Skeletal muscle satellite cell (primary cell): ENCODE measurements at regions not wholly inside any gene's neighbourhood (a gene's known extent, or its start where the extent isn't known, plus 50 kb on each side); places are given as distances from the start of the nearest gene placed in this dataset.
"Not testable (repeated sequence)": the region's sequence is repeated elsewhere in the genome, so short reads cannot be mapped to it uniquely, and the experiment has no call there.

ENCODE experiments used
- H3K27me3 ChIP-seq: 2 replicates; pipeline ENCODE4 v1.7.0; 2013; ENCODE audit warnings: low read length; ENCODE audit not compliant: control insufficient read depth, insufficient read depth
- H3K36me3 ChIP-seq: 2 replicates; pipeline ENCODE4 v1.7.0; 2013; ENCODE audit warnings: mild to moderate bottlenecking, control low read depth, low read length; ENCODE audit not compliant: insufficient read depth
- H3K4me1 ChIP-seq: 2 replicates; pipeline ENCODE4 v1.7.0; 2013; ENCODE audit warnings: low read length; ENCODE audit not compliant: control insufficient read depth, insufficient read depth
- H3K4me2 ChIP-seq: 2 replicates; pipeline ENCODE4 v1.7.0; 2013; ENCODE audit warnings: mild to moderate bottlenecking, low read length
- H3K4me3 ChIP-seq: 2 replicates; pipeline ENCODE4 v1.7.0; 2013; ENCODE audit warnings: low read length
- H3K9ac ChIP-seq: 2 replicates; pipeline ENCODE4 v1.7.0; 2013; ENCODE audit warnings: mild to moderate bottlenecking, low read depth, low read length, moderate library complexity
- H3K9me3 ChIP-seq: replicated peaks from 2 replicates; pipeline ENCODE4 v1.7.0; 2013; ENCODE audit warnings: mild to moderate bottlenecking, control low read depth, low read length

GRCh38 chr5:56668996-56669395 lies 146.4 kb upstream of the MAP3K1 start:
- Histone ChIP-seq H3K9ac (no peak overlapping the region), H3K36me3 (no peaks in the 10 kb centered on the region), H3K27me3 (peaks cover 22% of the 10 kb centered on the region), H3K4me2 (no peak overlapping the region), H3K4me1 (no peaks in the 10 kb centered on the region), H3K9me3 (no peaks in the 10 kb centered on the region), H3K4me3 (no peak overlapping the region)

DNA sequence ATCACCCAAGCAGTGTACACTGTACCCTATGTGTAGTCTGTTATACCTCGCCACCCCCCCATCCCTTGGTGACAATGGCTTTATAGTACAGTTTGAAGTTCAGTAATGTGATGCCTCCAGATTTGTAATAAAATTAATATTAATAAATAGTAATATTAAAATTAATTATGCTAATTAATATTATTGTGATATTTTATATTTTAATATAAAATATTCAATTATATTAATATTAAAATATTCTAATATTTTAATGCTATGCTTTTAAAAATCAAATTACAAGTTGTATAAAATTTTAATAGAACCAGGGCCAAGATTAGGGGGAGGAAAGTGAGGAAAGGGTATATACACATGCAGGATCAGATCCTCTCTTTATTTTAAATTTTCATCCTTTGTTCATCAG lies 147.7 kb upstream of the MAP3K1 start:
- H3K4me2 ChIP-seq = no peak overlapping the region
- H3K36me3 ChIP-seq = no peaks in the 10 kb centered on the region
- no peak overlapping the region for H3K9ac ChIP-seq
- no peak overlapping the region for H3K4me3 ChIP-seq
- peaks cover 29% of the 10 kb centered on the region for H3K27me3 ChIP-seq
- no peaks in the 10 kb centered on the region for H3K9me3 ChIP-seq
- H3K4me1 ChIP-seq = no peaks in the 10 kb centered on the region

GRCh38 chr5:56666901-56667300 lies 148.4 kb upstream of the MAP3K1 start:
- H3K9me3 ChIP-seq = no peaks in the 10 kb centered on the region
- H3K4me1 ChIP-seq = no peaks in the 10 kb centered on the region
- H3K36me3 ChIP-seq = no peaks in the 10 kb centered on the region
- peaks cover 32% of the 10 kb centered on the region for H3K27me3 ChIP-seq
- no peak overlapping the region for H3K4me2 ChIP-seq
- H3K4me3 ChIP-seq = no peak overlapping the region
- no peak overlapping the region for H3K9ac ChIP-seq

DNA sequence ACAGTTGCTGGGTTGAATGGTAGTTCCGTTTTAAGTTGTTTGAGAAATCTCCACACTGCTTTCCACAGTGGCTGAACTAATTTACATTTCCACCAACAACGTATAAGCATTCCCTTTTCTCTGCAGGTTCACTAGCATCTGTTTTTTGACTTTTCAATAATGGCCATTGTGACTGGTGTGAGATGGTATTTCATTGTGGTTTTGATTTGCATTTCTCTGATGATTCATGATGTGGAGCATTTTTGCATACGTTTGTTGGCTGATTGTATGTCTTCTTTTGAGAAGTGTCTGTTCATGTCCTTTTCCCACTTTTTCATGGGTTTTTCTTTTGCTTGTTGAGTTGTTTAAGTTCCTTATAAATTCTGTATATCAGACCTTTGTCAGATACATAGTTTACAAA lies 150.2 kb upstream of the MAP3K1 start:
- not testable (repeated sequence) for H3K9ac ChIP-seq, H3K4me3 ChIP-seq, H3K4me1 ChIP-seq, H3K36me3 ChIP-seq, H3K4me2 ChIP-seq, H3K9me3 ChIP-seq
- peaks cover 38% of the 10 kb centered on the region for H3K27me3 ChIP-seq

GRCh38 chr5:56664025-56664424 lies 151.3 kb upstream of the MAP3K1 start:
- H3K9ac ChIP-seq = no peak overlapping the region

GRCh38 chr5:56663523-56663922 lies 151.8 kb upstream of the MAP3K1 start:
- H3K4me2 ChIP-seq = no peak overlapping the region
- H3K4me1 ChIP-seq = no peaks in the 10 kb centered on the region
- H3K9me3 ChIP-seq = no peaks in the 10 kb centered on the region
- no peaks in the 10 kb centered on the region for H3K36me3 ChIP-seq
- H3K9ac ChIP-seq = no peak overlapping the region
- no peak overlapping the region for H3K4me3 ChIP-seq
- H3K27me3 ChIP-seq = peaks cover 32% of the 10 kb centered on the region

More at GRCh38 chr5:56664025-56664424, 151.3 kb upstream of the MAP3K1 start:
- H3K4me1 ChIP-seq = no peaks in the 10 kb centered on the region
- H3K4me3 ChIP-seq = no peak overlapping the region
- no peaks in the 10 kb centered on the region for H3K9me3 ChIP-seq
- no peaks in the 10 kb centered on the region for H3K36me3 ChIP-seq
- peaks cover 33% of the 10 kb centered on the region for H3K27me3 ChIP-seq
- no peak overlapping the region for H3K4me2 ChIP-seq

GRCh38 chr5:56662893-56663292 lies 152.5 kb upstream of the MAP3K1 start:
- H3K9ac ChIP-seq = no peak overlapping the region
- H3K4me2 ChIP-seq = no peak overlapping the region
- no peak overlapping the region for H3K4me3 ChIP-seq
- no peaks in the 10 kb centered on the region for H3K4me1 ChIP-seq
- H3K27me3 ChIP-seq = peaks cover 33% of the 10 kb centered on the region
- H3K9me3 ChIP-seq = no peaks in the 10 kb centered on the region
- no peaks in the 10 kb centered on the region for H3K36me3 ChIP-seq

- no peak overlapping the region for H3K4me2 ChIP-seq
- peaks cover 32% of the 10 kb centered on the region for H3K27me3 ChIP-seq
- H3K9ac ChIP-seq = no peak overlapping the region
- H3K4me3 ChIP-seq = no peak overlapping the region
- no peaks in the 10 kb centered on the region for H3K36me3 ChIP-seq
- H3K9me3 ChIP-seq = no peaks in the 10 kb centered on the region
- no peaks in the 10 kb centered on the region for H3K4me1 ChIP-seq
Observed at GRCh38 chr5:56659971-56660370, 155.4 kb upstream of the MAP3K1 start.

DNA sequence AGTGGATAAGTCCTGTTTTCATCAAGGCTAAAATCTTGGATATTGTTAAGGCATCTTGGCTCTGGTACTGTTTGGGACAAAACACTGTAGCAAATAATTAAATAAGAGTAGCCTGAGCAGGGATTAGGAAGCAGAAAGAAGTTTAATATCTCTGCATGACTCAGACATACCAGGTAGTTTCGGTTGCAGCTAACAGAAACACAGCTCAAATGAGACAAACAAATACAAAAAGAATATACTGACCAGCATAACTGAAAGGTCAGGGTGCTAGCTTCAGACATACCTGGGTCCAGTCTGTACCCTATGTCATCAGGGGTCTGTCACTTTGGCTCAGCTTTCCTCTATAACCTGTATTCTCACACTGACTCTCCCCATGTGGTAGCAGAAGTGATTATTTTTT lies 156.4 kb upstream of the MAP3K1 start:
- Histone ChIP-seq H3K9ac (no peak overlapping the region), H3K4me3 (no peak overlapping the region), H3K4me2 (no peak overlapping the region), H3K36me3 (no peaks in the 10 kb centered on the region), H3K9me3 (no peaks in the 10 kb centered on the region), H3K4me1 (no peaks in the 10 kb centered on the region), H3K27me3 (peaks cover 34% of the 10 kb centered on the region)

DNA sequence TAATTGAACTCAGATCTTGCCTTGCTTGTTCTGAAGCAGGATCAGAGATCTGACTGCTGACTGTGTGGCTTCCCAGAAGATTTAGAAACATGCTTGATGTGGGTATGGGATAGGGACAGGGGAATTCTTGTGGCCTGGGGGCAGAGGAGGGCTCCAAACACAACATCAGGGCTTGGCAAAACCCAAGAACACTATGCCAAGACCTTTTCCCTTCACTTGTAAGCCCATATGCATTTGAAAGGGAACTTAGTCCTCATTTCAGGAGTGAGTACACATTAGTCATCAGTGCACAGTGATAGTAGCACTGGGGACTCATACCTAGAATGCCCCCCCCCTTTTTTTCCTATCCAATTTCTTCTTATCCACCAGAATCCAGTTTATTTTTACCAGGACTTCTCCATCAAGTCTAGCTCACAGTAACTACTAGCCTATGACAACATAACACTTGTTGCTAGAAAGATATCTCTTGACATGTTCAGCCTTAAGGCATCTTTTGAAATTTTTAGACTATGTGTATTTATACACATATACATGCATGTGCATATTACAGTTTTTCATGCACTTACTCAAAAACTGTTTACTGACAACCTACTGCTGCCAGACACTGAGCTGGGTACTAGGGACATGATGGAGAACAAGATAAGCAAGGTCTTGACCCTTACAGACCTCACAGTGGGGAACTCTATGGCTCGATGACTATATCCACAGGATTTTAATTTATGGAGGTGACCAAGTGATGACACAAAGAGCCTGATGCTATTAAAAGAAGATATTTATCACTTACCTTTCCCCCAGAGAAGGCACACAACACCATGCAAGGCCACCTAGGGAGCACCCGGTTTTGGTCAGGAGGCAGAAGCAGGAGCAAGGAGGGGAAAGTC lies 158.3 kb upstream of the MAP3K1 start:
- Histone ChIP-seq H3K4me3 (no peak overlapping the region), H3K4me1 (no peaks in the 10 kb centered on the region), H3K9me3 (no peaks in the 10 kb centered on the region), H3K9ac (no peak overlapping the region), H3K36me3 (no peaks in the 10 kb centered on the region), H3K4me2 (no peak overlapping the region), H3K27me3 (peaks cover 25% of the 10 kb centered on the region)

- H3K36me3 ChIP-seq = no peaks in the 10 kb centered on the region
- peaks cover 23% of the 10 kb centered on the region for H3K27me3 ChIP-seq
- no peaks in the 10 kb centered on the region for H3K4me1 ChIP-seq
- no peak overlapping the region for H3K4me3 ChIP-seq
- no peaks in the 10 kb centered on the region for H3K9me3 ChIP-seq
- no peak overlapping the region for H3K4me2 ChIP-seq
- no peak overlapping the region for H3K9ac ChIP-seq
Observed at GRCh38 chr5:56651893-56652292, 163.5 kb upstream of the MAP3K1 start.

DNA sequence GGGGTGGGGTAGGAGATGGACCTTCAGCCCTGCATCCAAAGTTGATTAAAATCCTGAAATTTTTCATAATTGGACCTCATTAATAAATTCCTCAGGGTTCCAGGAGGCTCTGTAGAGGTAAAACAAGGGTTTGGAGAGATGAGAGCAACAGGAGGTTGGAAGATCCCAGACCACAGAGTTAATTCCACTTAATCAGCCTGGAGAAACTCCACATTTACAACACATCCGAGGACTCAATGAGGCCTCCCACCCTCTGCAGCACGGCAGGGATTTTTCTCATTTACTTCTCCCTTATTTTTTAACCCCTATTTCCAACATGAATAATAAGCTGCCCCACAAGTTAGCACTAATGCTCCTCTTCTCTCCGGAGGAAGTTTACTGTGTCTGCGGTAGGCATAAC lies 165.0 kb upstream of the MAP3K1 start:
- no peak overlapping the region for H3K9ac ChIP-seq
- peaks cover 20% of the 10 kb centered on the region for H3K27me3 ChIP-seq
- no peaks in the 10 kb centered on the region for H3K4me1 ChIP-seq
- H3K4me3 ChIP-seq = no peak overlapping the region
- H3K9me3 ChIP-seq = no peaks in the 10 kb centered on the region
- H3K36me3 ChIP-seq = no peaks in the 10 kb centered on the region
- no peak overlapping the region for H3K4me2 ChIP-seq
